SK-N-SH treated with all-trans-retinoic acid at 6 μM for 48 hours (cell line): ENCODE measurements at regions not wholly inside any gene's neighbourhood (a gene's known extent, or its start where the extent isn't known, plus 50 kb on each side); places are given as distances from the start of the nearest gene placed in this dataset.

Experiments
- ATAC-seq: fragments of 200-7000 bp; cut with Tn5 transposase; 3 replicates; pipeline ENCODE4 v1.9.1; 2020; ENCODE audit warnings: mild to moderate bottlenecking, moderate library complexity
- ARNTL ChIP-seq: fragments of 450-650 bp; formaldehyde crosslinking; IDR thresholded peaks from 2 replicates; pipeline ENCODE4 v1.5.0; 2020; ENCODE audit warnings: low read depth, mild to moderate bottlenecking, moderate library complexity, borderline replicate concordance
- BACH2 ChIP-seq: fragments of 250-450 bp; sonication (Bioruptor Pico); IDR thresholded peaks from 2 replicates; pipeline ENCODE4 v1.9.0; 2021; ENCODE audit warnings: mild to moderate bottlenecking, borderline replicate concordance
- CSDC2 ChIP-seq: fragments of 250-450 bp; sonication (Bioruptor Pico); IDR thresholded peaks from 2 replicates; pipeline ENCODE4 v1.5.0; 2020; ENCODE audit warnings: mild to moderate bottlenecking, moderate library complexity
- CSRNP3 ChIP-seq: fragments of 250-450 bp; sonication (Bioruptor Pico); IDR thresholded peaks from 2 replicates; pipeline ENCODE4 v1.5.1; 2021; ENCODE audit warnings: mild to moderate bottlenecking, moderate library complexity
- ESRRG ChIP-seq: fragments of 250-450 bp; sonication (Bioruptor Pico); IDR thresholded peaks from 2 replicates; pipeline ENCODE4 v1.6.1; 2021; ENCODE audit warnings: mild to moderate bottlenecking
- GLIS3 ChIP-seq: fragments of 250-450 bp; sonication (Bioruptor Pico); IDR thresholded peaks from 2 replicates; pipeline ENCODE4 v1.5.0; 2020; ENCODE audit warnings: mild to moderate bottlenecking, moderate library complexity
- ISL1 ChIP-seq: fragments of 250-450 bp; sonication (Bioruptor Pico); IDR thresholded peaks from 2 replicates; pipeline ENCODE4 v2.1.2; 2022; ENCODE audit warnings: mild to moderate bottlenecking, moderate library complexity
- OSR1 ChIP-seq: fragments of 250-450 bp; sonication (Bioruptor Pico); IDR thresholded peaks from 2 replicates; pipeline ENCODE4 v1.8.0; 2022; ENCODE audit warnings: moderate library complexity, mild to moderate bottlenecking, inconsistent platforms
- PPARA ChIP-seq: fragments of 250-450 bp; sonication (Bioruptor Pico); IDR thresholded peaks from 2 replicates; pipeline ENCODE4 v1.5.0; 2020; ENCODE audit warnings: mild to moderate bottlenecking, borderline replicate concordance
- RARB ChIP-seq: fragments of 250-450 bp; sonication (Bioruptor Pico); IDR thresholded peaks from 2 replicates; pipeline ENCODE4 v1.8.0; 2021; ENCODE audit warnings: mild to moderate bottlenecking, moderate library complexity
- TOX ChIP-seq: fragments of 250-450 bp; sonication (Bioruptor Pico); IDR thresholded peaks from 2 replicates; pipeline ENCODE4 v1.8.0; 2021; ENCODE audit warnings: mild to moderate bottlenecking, moderate library complexity, borderline replicate concordance
- TSHZ2 ChIP-seq: fragments of 250-450 bp; sonication (Bioruptor Pico); IDR thresholded peaks from 2 replicates; pipeline ENCODE4 v1.5.0; 2020; ENCODE audit warnings: mild to moderate bottlenecking, moderate library complexity
- ZC3H10 ChIP-seq: fragments of 250-450 bp; sonication (Bioruptor Pico); IDR thresholded peaks from 2 replicates; pipeline ENCODE4 v1.5.1; 2021; ENCODE audit warnings: mild to moderate bottlenecking, moderate library complexity
- ZFP3 ChIP-seq: fragments of 250-450 bp; sonication (Bioruptor Pico); IDR thresholded peaks from 2 replicates; pipeline ENCODE4 v1.5.0; 2020; ENCODE audit warnings: mild to moderate bottlenecking, moderate library complexity
- ZFP30 ChIP-seq: fragments of 450-650 bp; formaldehyde crosslinking; IDR thresholded peaks from 2 replicates; pipeline ENCODE4 v1.5.0; 2022; ENCODE audit warnings: mild to moderate bottlenecking, moderate library complexity
- ZNF70 ChIP-seq: fragments of 450-650 bp; formaldehyde crosslinking; IDR thresholded peaks from 2 replicates; pipeline ENCODE4 v1.5.0; 2020; ENCODE audit warnings: mild to moderate bottlenecking, moderate library complexity
- ZNF8 ChIP-seq: fragments of 450-650 bp; formaldehyde crosslinking; IDR thresholded peaks from 2 replicates; pipeline ENCODE4 v1.5.0; 2020; ENCODE audit warnings: mild to moderate bottlenecking, moderate library complexity
- TF ChIP-seq, protein P1 (sequence below): fragments of 250-450 bp; sonication (Bioruptor Pico); IDR thresholded peaks from 2 replicates; pipeline ENCODE4 v1.8.0; 2021; ENCODE audit warnings: low read depth, mild to moderate bottlenecking, moderate library complexity, borderline replicate concordance
- TF ChIP-seq, protein P2 (sequence below): fragments of 250-450 bp; sonication (Bioruptor Pico); IDR thresholded peaks from 2 replicates; pipeline ENCODE4 v1.8.0; 2020; ENCODE audit warnings: mild to moderate bottlenecking, moderate library complexity, borderline replicate concordance

- no peak for TF ChIP-seq GLIS3 (CRISPR knock-in tag)
- no peak for TF ChIP-seq PPARA (CRISPR knock-in tag)
- TF ChIP-seq ZFP30 (CRISPR knock-in tag), result no peak
- TF ChIP-seq CSRNP3 (CRISPR knock-in tag), result no peak
- TF ChIP-seq ZNF8 (CRISPR knock-in tag), result no peak
- TF ChIP-seq ISL1 (CRISPR knock-in tag), result no peak
- no peak for TF ChIP-seq OSR1 (CRISPR knock-in tag)
- TF ChIP-seq ZFP3 (CRISPR knock-in tag), result no peak
- TF ChIP-seq, protein P1, sequence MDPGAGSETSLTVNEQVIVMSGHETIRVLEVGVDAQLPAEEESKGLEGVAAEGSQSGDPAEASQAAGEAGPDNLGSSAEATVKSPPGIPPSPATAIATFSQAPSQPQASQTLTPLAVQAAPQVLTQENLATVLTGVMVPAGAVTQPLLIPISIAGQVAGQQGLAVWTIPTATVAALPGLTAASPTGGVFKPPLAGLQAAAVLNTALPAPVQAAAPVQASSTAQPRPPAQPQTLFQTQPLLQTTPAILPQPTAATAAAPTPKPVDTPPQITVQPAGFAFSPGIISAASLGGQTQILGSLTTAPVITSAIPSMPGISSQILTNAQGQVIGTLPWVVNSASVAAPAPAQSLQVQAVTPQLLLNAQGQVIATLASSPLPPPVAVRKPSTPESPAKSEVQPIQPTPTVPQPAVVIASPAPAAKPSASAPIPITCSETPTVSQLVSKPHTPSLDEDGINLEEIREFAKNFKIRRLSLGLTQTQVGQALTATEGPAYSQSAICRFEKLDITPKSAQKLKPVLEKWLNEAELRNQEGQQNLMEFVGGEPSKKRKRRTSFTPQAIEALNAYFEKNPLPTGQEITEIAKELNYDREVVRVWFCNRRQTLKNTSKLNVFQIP (CRISPR knock-in tag), result no peak
- no peak for TF ChIP-seq ARNTL (CRISPR knock-in tag)
- no peak for TF ChIP-seq RARB (CRISPR knock-in tag)
- TF ChIP-seq ZNF70 (CRISPR knock-in tag), result no peak
- TF ChIP-seq, protein P2, sequence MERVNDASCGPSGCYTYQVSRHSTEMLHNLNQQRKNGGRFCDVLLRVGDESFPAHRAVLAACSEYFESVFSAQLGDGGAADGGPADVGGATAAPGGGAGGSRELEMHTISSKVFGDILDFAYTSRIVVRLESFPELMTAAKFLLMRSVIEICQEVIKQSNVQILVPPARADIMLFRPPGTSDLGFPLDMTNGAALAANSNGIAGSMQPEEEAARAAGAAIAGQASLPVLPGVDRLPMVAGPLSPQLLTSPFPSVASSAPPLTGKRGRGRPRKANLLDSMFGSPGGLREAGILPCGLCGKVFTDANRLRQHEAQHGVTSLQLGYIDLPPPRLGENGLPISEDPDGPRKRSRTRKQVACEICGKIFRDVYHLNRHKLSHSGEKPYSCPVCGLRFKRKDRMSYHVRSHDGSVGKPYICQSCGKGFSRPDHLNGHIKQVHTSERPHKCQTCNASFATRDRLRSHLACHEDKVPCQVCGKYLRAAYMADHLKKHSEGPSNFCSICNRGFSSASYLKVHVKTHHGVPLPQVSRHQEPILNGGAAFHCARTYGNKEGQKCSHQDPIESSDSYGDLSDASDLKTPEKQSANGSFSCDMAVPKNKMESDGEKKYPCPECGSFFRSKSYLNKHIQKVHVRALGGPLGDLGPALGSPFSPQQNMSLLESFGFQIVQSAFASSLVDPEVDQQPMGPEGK (CRISPR knock-in tag), result no peak
- ATAC-seq, result no peak
These were observed 222.6 kb downstream of the BCAS1 start for GRCh38 chr20:53847837-53848170.

DNA sequence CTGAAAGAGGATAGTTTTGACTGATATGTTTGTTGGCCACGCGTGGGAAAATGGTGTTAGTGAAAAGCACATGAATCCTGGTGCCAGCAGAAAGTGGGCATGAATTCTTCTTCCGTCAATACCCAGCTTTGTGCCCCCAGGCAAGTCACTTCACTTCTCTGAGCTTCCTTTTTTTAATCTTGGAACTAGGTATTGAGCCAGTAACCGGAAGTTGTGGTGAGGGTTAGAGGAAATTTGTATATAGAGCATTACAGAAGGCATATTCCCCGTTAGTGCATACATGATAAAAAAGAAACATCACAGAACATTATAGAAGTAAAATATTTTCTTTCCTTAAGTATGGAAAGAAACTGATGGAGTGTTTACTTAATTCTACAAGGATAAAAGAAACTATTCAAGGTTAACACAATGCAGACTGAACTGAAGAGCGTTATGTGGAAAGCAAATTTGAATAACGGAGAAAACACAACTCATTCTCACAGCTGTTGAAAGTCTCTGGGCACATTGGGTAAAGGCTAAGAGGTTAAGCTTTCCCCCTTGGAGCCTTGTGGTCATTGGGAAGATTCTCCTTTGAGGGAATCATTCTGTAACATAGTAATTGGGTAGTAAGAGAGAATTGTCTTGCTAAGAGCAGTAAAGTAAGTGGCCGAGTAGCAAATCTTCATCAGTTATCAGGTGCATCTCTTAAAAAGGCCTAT, 223.1 kb downstream of the BCAS1 start:
- TF ChIP-seq ARNTL (CRISPR knock-in tag), result no peak
- no peak for TF ChIP-seq PPARA (CRISPR knock-in tag)
- no peak for TF ChIP-seq CSDC2 (CRISPR knock-in tag)
- no peak for TF ChIP-seq ZFP3 (CRISPR knock-in tag)
- no peak for TF ChIP-seq OSR1 (CRISPR knock-in tag)
- no peak for TF ChIP-seq BACH2 (CRISPR knock-in tag)
- TF ChIP-seq, all 23 proteins: peak for 0
- no peak for ATAC-seq

- no peak for ATAC-seq
- TF ChIP-seq PPARA (CRISPR knock-in tag), result no peak
- TF ChIP-seq CSRNP3 (CRISPR knock-in tag), result no peak
- TF ChIP-seq TSHZ2, result no peak
- TF ChIP-seq ZNF70 (CRISPR knock-in tag), result no peak
- no peak for TF ChIP-seq GLIS3 (CRISPR knock-in tag)
- TF ChIP-seq ZNF8 (CRISPR knock-in tag), result no peak
- TF ChIP-seq, protein P2 (CRISPR knock-in tag), result no peak
- TF ChIP-seq OSR1 (CRISPR knock-in tag), result no peak
- TF ChIP-seq ZC3H10 (CRISPR knock-in tag), result no peak
- no peak for TF ChIP-seq TOX
- TF ChIP-seq ESRRG (CRISPR knock-in tag), result no peak
- TF ChIP-seq, protein P1 (CRISPR knock-in tag), result no peak
- TF ChIP-seq ARNTL (CRISPR knock-in tag), result no peak
- TF ChIP-seq CSDC2 (CRISPR knock-in tag), result no peak
- no peak for TF ChIP-seq ZFP3 (CRISPR knock-in tag)
- TF ChIP-seq BACH2 (CRISPR knock-in tag), result no peak
- no peak for TF ChIP-seq ISL1 (CRISPR knock-in tag)
These were observed 223.8 kb downstream of the BCAS1 start for GRCh38 chr20:53846640-53847039.
